DMS153 (cell line): ENCODE measurements at regions not wholly inside any gene's neighbourhood (a gene's known extent, or its start where the extent isn't known, plus 50 kb on each side); places are given as distances from the start of the nearest gene placed in this dataset.

Experiments used
- DNase-seq: peaks from one replicate; lab custom pipeline; 2025; lab: John Stamatoyannopoulos, UW

DNA sequence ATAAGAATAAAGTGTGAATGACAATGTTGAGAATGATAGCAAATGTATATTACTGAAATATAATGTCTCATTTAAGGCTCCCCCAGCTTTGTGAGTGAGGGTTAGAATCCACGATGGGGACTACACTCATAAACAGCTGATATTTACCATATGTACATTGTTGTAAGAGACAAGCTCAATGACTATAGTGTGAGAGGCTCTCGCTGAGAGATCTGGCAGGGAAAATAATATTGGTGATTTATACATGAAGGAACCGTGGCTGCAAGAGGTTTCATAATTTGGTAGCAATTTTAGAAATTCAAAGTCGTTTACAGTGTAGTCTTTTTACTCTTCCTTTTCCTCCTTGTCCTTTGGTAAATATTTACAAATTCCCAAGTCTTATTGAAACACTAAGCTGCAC, 342.2 kb upstream of the AKR1E2 start:
- no peak for DNase-seq

GRCh38 chr10:4482659-4483058, 343.3 kb upstream of the AKR1E2 start:
- no peak for DNase-seq

- no peak for DNase-seq
These were observed 344.8 kb upstream of the AKR1E2 start for GRCh38 chr10:4481192-4481591.

- no peak for DNase-seq
These were observed 346.7 kb upstream of the AKR1E2 start for GRCh38 chr10:4479342-4479741.

GRCh38 chr10:4477664-4478063, 348.3 kb upstream of the AKR1E2 start:
- no peak for DNase-seq

DNA sequence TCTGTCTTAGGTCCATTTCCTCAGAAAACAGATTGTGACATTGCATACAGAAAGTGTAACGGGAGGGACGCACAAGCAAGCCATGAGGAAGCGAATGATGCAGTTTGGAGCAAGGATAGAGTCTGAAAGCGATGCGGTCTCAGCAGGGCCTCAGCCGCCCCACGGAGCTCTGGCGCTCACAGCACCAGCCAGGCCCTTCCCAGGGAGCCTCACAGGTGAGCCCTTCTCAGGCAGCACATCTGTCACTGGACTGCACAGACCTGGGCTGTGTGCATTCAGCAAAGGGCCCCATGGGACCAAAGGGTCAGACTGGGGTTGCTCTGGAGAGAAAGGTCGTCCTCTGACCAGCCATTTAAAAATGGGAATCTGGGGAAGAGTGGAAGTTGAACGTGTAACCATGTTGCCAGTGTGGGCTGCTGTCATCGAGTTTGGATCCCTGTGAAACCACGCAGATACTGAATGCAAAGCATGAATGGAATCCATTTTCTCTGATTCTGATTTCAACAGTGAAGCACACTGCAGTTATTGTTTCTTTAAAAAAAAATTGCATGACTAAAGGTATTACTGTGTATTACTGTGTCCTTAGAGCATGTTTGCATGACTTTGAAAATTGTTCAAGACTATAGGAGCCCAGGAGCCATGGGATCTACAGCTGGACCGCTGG, 350.0 kb upstream of the AKR1E2 start:
- DNase-seq = no peak

- DNase-seq = no peak
These were observed 351.2 kb upstream of the AKR1E2 start for GRCh38 chr10:4474829-4475228.

DNA sequence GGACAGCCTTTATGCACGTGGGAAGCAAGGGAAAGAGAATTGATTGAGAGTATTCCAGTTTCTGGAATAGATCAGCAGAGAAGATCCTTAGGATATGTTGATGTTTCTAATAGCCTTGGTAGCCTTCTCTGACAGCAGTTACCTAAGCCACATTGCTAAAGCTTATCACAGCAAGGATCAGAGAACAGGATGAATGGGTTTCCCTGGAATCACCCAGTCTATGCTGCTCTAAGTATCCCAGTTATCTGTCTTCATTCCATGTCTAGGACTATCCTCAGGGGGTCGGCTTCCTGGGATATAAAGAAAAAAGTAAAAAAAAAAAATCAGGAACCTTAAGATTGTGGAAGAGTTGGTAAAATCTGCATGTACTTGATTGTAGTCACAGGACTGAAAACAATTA, 352.0 kb upstream of the AKR1E2 start:
- DNase-seq = no peak

GRCh38 chr10:4472190-4472904, 353.7 kb upstream of the AKR1E2 start:
- no peak for DNase-seq

- no peak for DNase-seq
These were observed 355.7 kb upstream of the AKR1E2 start for GRCh38 chr10:4470231-4470835.

DNA sequence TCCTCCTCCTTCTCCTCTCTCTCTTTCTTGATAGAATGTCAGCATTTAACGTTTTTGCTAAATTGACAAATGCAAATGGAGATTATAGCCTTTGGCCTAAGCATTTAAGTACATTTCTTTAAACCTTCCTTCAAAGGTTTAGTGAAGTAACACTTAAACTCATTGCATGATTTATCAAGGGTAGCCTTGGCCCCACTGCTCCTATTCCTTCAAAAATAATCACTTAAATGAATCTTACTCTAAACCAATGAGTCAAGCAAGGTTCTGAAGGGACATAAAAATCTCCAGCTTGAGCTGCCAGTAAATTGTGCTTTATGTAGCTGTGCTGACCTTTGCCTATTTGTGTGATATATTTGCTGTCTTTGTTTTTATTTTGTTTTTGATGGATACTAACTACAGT, 358.5 kb upstream of the AKR1E2 start:
- no peak for DNase-seq

- DNase-seq = no peak
These were observed 365.7 kb upstream of the AKR1E2 start for GRCh38 chr10:4460267-4460666.

GRCh38 chr10:4459531-4459930, 366.5 kb upstream of the AKR1E2 start:
- DNase-seq = no peak

GRCh38 chr10:4457597-4457996, 368.4 kb upstream of the AKR1E2 start:
- no peak for DNase-seq

- no peak for DNase-seq
These were observed 369.2 kb upstream of the AKR1E2 start for GRCh38 chr10:4456776-4457175.

DNA sequence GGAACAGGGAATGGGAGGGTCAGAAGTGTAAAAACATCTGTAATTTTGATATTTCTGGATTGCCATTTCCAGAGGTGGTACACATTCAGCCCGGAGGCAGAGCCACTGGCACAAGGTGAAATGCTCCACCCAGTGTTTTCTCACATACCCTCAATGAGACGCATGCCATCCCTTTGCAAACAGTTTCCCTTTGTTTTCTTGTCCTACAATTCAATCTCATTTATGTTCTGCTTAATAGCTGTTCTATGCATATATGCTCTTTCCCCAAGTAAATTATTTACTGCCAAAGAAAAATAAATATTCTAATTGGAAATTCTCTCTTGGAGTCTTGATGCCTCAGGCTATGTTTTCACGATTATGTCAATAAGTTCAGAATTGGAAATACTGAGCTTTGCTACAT, 369.7 kb upstream of the AKR1E2 start:
- no peak for DNase-seq

GRCh38 chr10:4453950-4454349, 372.1 kb upstream of the AKR1E2 start:
- DNase-seq = no peak

DNA sequence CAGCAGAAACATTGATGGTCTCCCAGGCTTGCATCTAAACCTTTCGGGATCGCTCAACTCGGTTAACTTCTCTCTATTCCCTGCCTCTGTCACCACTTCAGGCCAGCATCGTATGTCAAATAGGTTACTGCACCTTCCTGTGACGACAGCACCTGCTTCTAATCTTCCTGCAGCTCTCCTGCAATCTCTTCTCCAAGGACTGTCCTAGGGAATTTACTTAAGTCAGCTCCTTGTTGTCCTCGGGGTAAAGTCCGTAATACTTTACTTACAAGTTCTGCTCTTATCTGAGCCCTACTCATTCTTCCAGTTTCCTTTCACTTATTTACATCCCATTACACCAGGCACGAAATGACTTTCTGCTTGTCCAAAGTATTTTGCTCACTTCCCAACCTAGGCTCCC, 372.7 kb upstream of the AKR1E2 start:
- no peak for DNase-seq

DNA sequence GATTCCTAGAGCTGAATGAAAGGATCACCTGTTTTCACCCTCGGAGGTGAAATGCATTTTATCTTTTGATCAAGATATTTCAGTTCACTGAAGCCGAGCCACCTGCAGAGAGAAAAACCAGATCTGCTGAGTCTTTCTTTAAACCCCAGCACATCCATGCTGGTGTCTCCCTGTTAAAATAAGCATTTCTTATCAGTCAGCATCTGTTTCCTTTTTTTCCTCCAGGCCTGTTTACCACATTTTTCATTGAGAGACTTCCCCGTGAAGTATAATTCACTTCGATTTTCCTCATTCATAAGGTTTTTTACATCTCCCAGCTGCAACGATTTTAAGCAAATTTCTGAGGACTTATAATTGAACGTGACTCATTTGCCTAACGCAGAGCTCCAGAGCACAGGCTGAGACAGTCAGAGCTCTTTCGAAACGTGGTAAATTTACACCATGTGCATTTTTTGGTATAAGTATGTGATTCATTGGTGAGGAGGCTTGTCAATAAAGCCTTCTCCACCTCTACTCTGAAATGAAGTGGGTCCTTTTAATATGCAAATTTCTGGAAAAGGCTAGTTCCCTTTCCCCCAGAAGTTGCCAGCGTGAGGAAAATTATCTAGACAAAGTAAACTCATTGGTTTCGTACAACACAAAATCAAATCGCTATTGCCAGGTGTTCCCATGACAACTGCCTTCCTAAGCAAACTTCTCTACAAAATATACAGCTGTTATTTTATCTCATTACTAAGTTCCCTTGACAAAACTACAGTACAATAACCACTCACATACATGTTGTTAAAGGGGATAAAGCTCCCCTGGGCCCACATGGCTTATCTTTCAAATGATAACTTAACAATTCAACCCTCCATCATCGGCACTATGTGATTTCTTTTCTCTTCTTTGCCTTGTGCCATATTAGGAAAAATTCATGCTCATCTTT, 374.8 kb upstream of the AKR1E2 start:
- DNase-seq = no peak

GRCh38 chr10:4450169-4450568, 375.8 kb upstream of the AKR1E2 start:
- no peak for DNase-seq

- DNase-seq = no peak
These were observed 378.0 kb upstream of the AKR1E2 start for GRCh38 chr10:4448030-4448429.

GRCh38 chr10:4443419-4443818, 382.6 kb upstream of the AKR1E2 start:
- no peak for DNase-seq
